ENCODE measurements at regions not wholly inside any gene's neighbourhood (a gene's known extent, or its start where the extent isn't known, plus 50 kb on each side); places are given as distances from the start of the nearest gene placed in this dataset.

GRCh38 chr3:118425272-118425837 is 609.3 kb downstream of the IGSF11 start:
- H3K18ac ChIP-seq (ENCODE audit: extremely low read depth, low read length): no peak overlapping the region
- H2BK120ac ChIP-seq (replicated peaks; ENCODE audit: low read depth, low read length): no peak overlapping the region
- H2AK5ac ChIP-seq (ENCODE audit: low read depth, low read length): no peak overlapping the region
- POLR2A ChIA-PET (ENCODE audit: partially characterized antibody): no interaction called here
- no peaks in the 10 kb centered on the region for H3K9me3 ChIP-seq (ENCODE audit: insufficient read depth in 2 of 2, low read depth in 1 of 2, low read length in 1 of 2)
- H4K5ac ChIP-seq (ENCODE audit: insufficient read length, low read depth, low read length): no peak overlapping the region
- no peak overlapping the region for H3K23ac ChIP-seq (ENCODE audit: insufficient read length)
- H2AFZ ChIP-seq (ENCODE audit: low read length): no peak overlapping the region
- DNase-seq (ENCODE audit: low read depth in 1 of 2, low spot score in 2 of 2): no peak
- H3K36me3 ChIP-seq (ENCODE audit: control insufficient read depth in 2 of 4, insufficient read depth in 4 of 4, low read length in 3 of 4): no peaks in the 10 kb centered on the region
- no peak overlapping the region for H4K91ac ChIP-seq (replicated peaks; ENCODE audit: insufficient read length, low read length)
- H3K9ac ChIP-seq (replicated peaks in 1 of 4; ENCODE audit: extremely low read depth in 1 of 4, low read depth in 3 of 4, low read length in 3 of 4): no peak overlapping the region
- H3K79me2 ChIP-seq (ENCODE audit: control insufficient read depth in 1 of 2, insufficient read depth in 2 of 2, low read length in 2 of 2): no peaks in the 10 kb centered on the region
- no peaks in the 10 kb centered on the region for H3K23me2 ChIP-seq (ENCODE audit: low read depth, low read length)
- no peak overlapping the region for H3K27ac ChIP-seq (ENCODE audit: low read depth, low read length)
- no peak overlapping the region for H3K56ac ChIP-seq (replicated peaks; ENCODE audit: insufficient read length, low read depth, low read length)
- H2BK5ac ChIP-seq (ENCODE audit: low read depth, low read length): no peak overlapping the region
- H4K8ac ChIP-seq (ENCODE audit: extremely low read depth, insufficient read depth, low read length): no peak overlapping the region
- H2BK20ac ChIP-seq (ENCODE audit: low read length): no peak overlapping the region
- no peak overlapping the region for H3K4me2 ChIP-seq (ENCODE audit: insufficient read depth in 1 of 2, low read depth in 2 of 2, low read length in 2 of 2)
- H4K20me1 ChIP-seq (replicated peaks in 1 of 2; ENCODE audit: control insufficient read depth in 1 of 2, insufficient read depth in 2 of 2, low read length in 2 of 2): no peaks in the 10 kb centered on the region
- no peak overlapping the region for H3K4ac ChIP-seq (replicated peaks; ENCODE audit: insufficient read length, low read depth, low read length)
- peak; percentile 6; the same call in 1 of the 2 replicates for TF ChIP-seq MAFK (IDR thresholded peaks at IDR 0.05; ENCODE audit: low read depth, low read length)
- no peak for TF ChIP-seq BRCA1 (IDR thresholded peaks at IDR 0.05; ENCODE audit: low read depth, low read length)
- CTCF ChIA-PET (ENCODE audit: partially characterized antibody): no interaction called here
- 81 to 100% methylated on average over 2 to 4 of the region's 4 CpGs for WGBS, 2 experiments (ENCODE audit: extremely low coverage in 1 of 2, insufficient coverage in 1 of 2, insufficient read length in 1 of 2, insufficient replicate concordance in 2 of 2, low coverage in 1 of 2, low lambda C conversion rate in 2 of 2, missing lambda C conversion rate in 1 of 2)
- H3K14ac ChIP-seq (ENCODE audit: insufficient read length): no peak overlapping the region
- FAIRE-seq: no peak
- H3K27me3 ChIP-seq (replicated peaks in 1 of 4; ENCODE audit: control insufficient read depth in 3 of 4, extremely low read depth in 1 of 4, insufficient read depth in 3 of 4, low read length in 3 of 4): no peaks in the 10 kb centered on the region
- H2BK12ac ChIP-seq (ENCODE audit: low read depth, low read length): no peak overlapping the region
- H3K4me3 ChIP-seq (ENCODE audit: extremely low read depth in 1 of 4, insufficient read depth in 2 of 4, low read depth in 3 of 4, low read length in 4 of 4): no peak overlapping the region
- no peak overlapping the region for H2BK15ac ChIP-seq (ENCODE audit: low read length)
- H3K4me1 ChIP-seq (replicated peaks in 1 of 4; ENCODE audit: control insufficient read depth in 3 of 4, insufficient read depth in 4 of 4, low read length in 3 of 4): no peaks in the 10 kb centered on the region; a peak in 1 of 7 replicates
- no peaks in the 10 kb centered on the region for H3K79me1 ChIP-seq (ENCODE audit: low read depth, low read length)
